GM21447 (cell line): ENCODE measurements at regions not wholly inside any gene's neighbourhood (a gene's known extent, or its start where the extent isn't known, plus 50 kb on each side); places are given as distances from the start of the nearest gene placed in this dataset.

Experiments used
- ATAC-seq: cut with Tn5 transposase; IDR thresholded peaks from one replicate; pipeline ENCODE4 v1.9.1; 2021; ENCODE audit not compliant: unreplicated experiment

- no peak for ATAC-seq
Observed at GRCh38 chr12:98126637-98127335, 388.6 kb upstream of the TMPO start.

- no peak for ATAC-seq
Observed at GRCh38 chr12:98127336-98127679, 388.1 kb upstream of the TMPO start.

GRCh38 chr12:98127854-98128253 is 387.5 kb upstream of the TMPO start:
- no peak for ATAC-seq

- no peak for ATAC-seq
Observed at GRCh38 chr12:98136544-98136943, 378.8 kb upstream of the TMPO start.

GRCh38 chr12:98137278-98137677 is 378.1 kb upstream of the TMPO start:
- ATAC-seq: no peak

- no peak for ATAC-seq
Observed at GRCh38 chr12:98144953-98145352, 370.4 kb upstream of the TMPO start.

GRCh38 chr12:98146043-98146442 is 369.3 kb upstream of the TMPO start:
- ATAC-seq: no peak

- ATAC-seq: no peak
Observed at GRCh38 chr12:98146487-98146886, 368.9 kb upstream of the TMPO start.

GRCh38 chr12:98149270-98149669 is 366.1 kb upstream of the TMPO start:
- peak; percentile 83 for ATAC-seq

- peak; percentile 22 for ATAC-seq
Observed at GRCh38 chr12:98149691-98150210, 365.6 kb upstream of the TMPO start.

- ATAC-seq: no peak
Observed at GRCh38 chr12:98151105-98151590, 364.2 kb upstream of the TMPO start.

GRCh38 chr12:98151984-98152383 is 363.4 kb upstream of the TMPO start:
- no peak for ATAC-seq

- ATAC-seq: no peak
Observed at GRCh38 chr12:98154850-98155249, 360.5 kb upstream of the TMPO start.

- ATAC-seq: no peak
Observed at GRCh38 chr12:98156697-98157096, 358.7 kb upstream of the TMPO start.

GRCh38 chr12:98162906-98163678 is 352.3 kb upstream of the TMPO start:
- ATAC-seq: no peak

- no peak for ATAC-seq
Observed at GRCh38 chr12:98172304-98172703, 343.1 kb upstream of the TMPO start.

- no peak for ATAC-seq
Observed at GRCh38 chr12:98172801-98173200, 342.6 kb upstream of the TMPO start.

GRCh38 chr12:98173773-98174427 is 341.5 kb upstream of the TMPO start:
- no peak for ATAC-seq

GRCh38 chr12:98174428-98174809 is 341.0 kb upstream of the TMPO start:
- ATAC-seq: no peak

GRCh38 chr12:98178126-98178525 is 337.3 kb upstream of the TMPO start:
- ATAC-seq: no peak

GRCh38 chr12:98179151-98179550 is 336.2 kb upstream of the TMPO start:
- ATAC-seq: no peak

GRCh38 chr12:98180603-98181002 is 334.8 kb upstream of the TMPO start:
- no peak for ATAC-seq
